ENCODE measurements at regions not wholly inside any gene's neighbourhood (a gene's known extent, or its start where the extent isn't known, plus 50 kb on each side); places are given as distances from the start of the nearest gene placed in this dataset.

DNA sequence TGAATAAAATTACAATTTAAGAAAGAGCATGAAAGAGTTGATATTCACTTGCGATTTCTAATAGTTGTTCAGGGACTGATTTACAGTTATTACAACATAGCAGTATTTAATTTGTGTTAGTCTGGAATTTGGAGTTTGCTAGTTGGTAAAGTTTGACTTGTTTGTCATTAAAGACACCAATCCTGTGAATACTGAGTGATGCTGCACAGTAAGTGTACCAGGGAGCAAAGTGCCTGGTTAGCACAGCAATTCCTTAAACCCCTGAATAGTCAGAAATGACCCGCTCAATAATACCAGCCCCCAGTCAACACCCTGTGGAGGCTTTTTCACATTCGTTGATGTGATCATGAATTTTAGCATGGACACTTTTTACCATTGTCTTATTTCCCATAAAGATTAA lies 122.2 kb upstream of the GC start:
- H3K27me3 ChIP-seq (ENCODE audit: insufficient read depth, low read depth), result no peaks in the 10 kb centered on the region
- no peak overlapping the region for H2AFZ ChIP-seq
- no peaks in the 10 kb centered on the region for H3K36me3 ChIP-seq (ENCODE audit: low read depth)
- H3K4me3 ChIP-seq, result no peak overlapping the region
- no peaks in the 10 kb centered on the region for H3K79me2 ChIP-seq (ENCODE audit: low read depth)
- ChIA-PET POLR2A (ENCODE audit: unreplicated experiment) (no interaction called here), CTCF (no interaction called here)
- no peak overlapping the region for H3K27ac ChIP-seq
- no peaks in the 10 kb centered on the region for H3F3A ChIP-seq (ENCODE audit: insufficient read depth, low read depth)
- intact Hi-C loops (cut with micrococcal nuclease; ENCODE audit: unreplicated experiment), result no loop called here
- H4K20me1 ChIP-seq (ENCODE audit: insufficient read depth), result no peaks in the 10 kb centered on the region
- H3K9me3 ChIP-seq (ENCODE audit: insufficient read depth, low read depth), result no peaks in the 10 kb centered on the region
- no peak overlapping the region for H3K4me2 ChIP-seq
- TF ChIP-seq CTCF (conservative IDR thresholded peaks at IDR 0.05) (no peak), EZH2 (IDR thresholded peaks at IDR 0.05; ENCODE audit: low read depth) (no peak)
- H3K9me2 ChIP-seq (ENCODE audit: insufficient read depth), result no peaks in the 10 kb centered on the region
- no peaks in the 10 kb centered on the region for H3K4me1 ChIP-seq (replicated peaks; ENCODE audit: insufficient read depth)
- no TSS peak for BruUV-seq (replicated peaks)
- no peak for DNase-seq

- H3K4me2 ChIP-seq, result no peak overlapping the region
- no peaks in the 10 kb centered on the region for H3K27me3 ChIP-seq (ENCODE audit: insufficient read depth, low read depth)
- no peaks in the 10 kb centered on the region for H3K79me2 ChIP-seq (ENCODE audit: low read depth)
- DNase-seq, result no peak
- H3K36me3 ChIP-seq (ENCODE audit: low read depth), result no peaks in the 10 kb centered on the region
- no TSS peak for BruUV-seq (replicated peaks)
- H3K9me3 ChIP-seq (ENCODE audit: insufficient read depth, low read depth), result no peaks in the 10 kb centered on the region
- no peaks in the 10 kb centered on the region for H3K9me2 ChIP-seq (ENCODE audit: insufficient read depth)
- ChIA-PET CTCF (no interaction called here), POLR2A (ENCODE audit: unreplicated experiment) (no interaction called here)
- intact Hi-C loops (cut with micrococcal nuclease; ENCODE audit: unreplicated experiment), result no loop called here
- no peak overlapping the region for H3K4me3 ChIP-seq
- no peak overlapping the region for H3K27ac ChIP-seq
- no peaks in the 10 kb centered on the region for H3F3A ChIP-seq (ENCODE audit: insufficient read depth, low read depth)
- no peak overlapping the region for H2AFZ ChIP-seq
- H3K4me1 ChIP-seq (replicated peaks; ENCODE audit: insufficient read depth), result no peaks in the 10 kb centered on the region
- no peaks in the 10 kb centered on the region for H4K20me1 ChIP-seq (ENCODE audit: insufficient read depth)
- TF ChIP-seq EZH2 (IDR thresholded peaks at IDR 0.05; ENCODE audit: low read depth) (no peak), CTCF (conservative IDR thresholded peaks at IDR 0.05) (no peak)
Observed at GRCh38 chr4:71907071-71907470, 123.2 kb upstream of the GC start.

DNA sequence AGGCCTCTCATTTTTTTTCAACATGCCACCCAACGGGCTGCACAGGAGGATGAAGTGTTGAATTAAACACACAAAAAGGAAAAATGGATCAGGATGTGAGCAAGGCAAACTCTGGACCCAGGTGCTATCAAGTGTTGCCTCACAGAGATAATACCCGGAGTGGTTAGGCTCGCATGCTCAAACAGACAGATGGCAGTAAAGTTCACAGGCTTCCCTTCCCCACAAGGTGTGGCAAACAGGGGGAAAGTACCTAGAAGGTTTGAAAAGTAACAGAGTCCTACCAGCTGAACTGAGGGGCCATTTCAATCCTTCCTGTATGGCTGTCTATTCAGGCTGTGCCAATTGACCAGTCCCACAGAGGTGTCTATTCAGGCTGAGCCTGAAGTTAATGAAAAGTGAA lies 123.9 kb upstream of the GC start:
- no peaks in the 10 kb centered on the region for H4K20me1 ChIP-seq (ENCODE audit: insufficient read depth)
- H3K79me2 ChIP-seq (ENCODE audit: low read depth), result no peaks in the 10 kb centered on the region
- H3F3A ChIP-seq (ENCODE audit: insufficient read depth, low read depth), result no peaks in the 10 kb centered on the region
- no peak overlapping the region for H3K27ac ChIP-seq
- TF ChIP-seq EZH2 (IDR thresholded peaks at IDR 0.05; ENCODE audit: low read depth) (no peak), CTCF (conservative IDR thresholded peaks at IDR 0.05) (no peak)
- no peaks in the 10 kb centered on the region for H3K9me2 ChIP-seq (ENCODE audit: insufficient read depth)
- H2AFZ ChIP-seq, result no peak overlapping the region
- DNase-seq, result no peak
- no peaks in the 10 kb centered on the region for H3K9me3 ChIP-seq (ENCODE audit: insufficient read depth, low read depth)
- no peak overlapping the region for H3K4me2 ChIP-seq
- no peaks in the 10 kb centered on the region for H3K27me3 ChIP-seq (ENCODE audit: insufficient read depth, low read depth)
- no peak overlapping the region for H3K4me3 ChIP-seq
- intact Hi-C loops (cut with micrococcal nuclease; ENCODE audit: unreplicated experiment), result no loop called here
- no peaks in the 10 kb centered on the region for H3K4me1 ChIP-seq (replicated peaks; ENCODE audit: insufficient read depth)
- H3K36me3 ChIP-seq (ENCODE audit: low read depth), result no peaks in the 10 kb centered on the region
- CTCF ChIA-PET, result no interaction called here
- BruUV-seq (replicated peaks), result no TSS peak
- POLR2A ChIA-PET (ENCODE audit: unreplicated experiment), result no interaction called here
